Spleen (tissue), 11 donors: ENCODE measurements at regions not wholly inside any gene's neighbourhood (a gene's known extent, or its start where the extent isn't known, plus 50 kb on each side); places are given as distances from the start of the nearest gene placed in this dataset.

Experiments used
- DNase-seq: peaks from one replicate; pipeline ENCODE4 v3.0.0-alpha.2; 2020
- H3K27ac ChIP-seq, 8 donors: fragments of 200-600 bp; sonication (generic) in 7 of 8; 1 replicate in 4 of 8; 2 replicates in 4 of 8; pipeline versions ENCODE4 v1.5.0 to v1.8.0; 2016 to 2021; ENCODE audit warnings: inconsistent platforms in 4 of 8, mild to moderate bottlenecking in 4 of 8, moderate library complexity in 1 of 8
- H3K27me3 ChIP-seq, 7 donors: fragments of 200-600 bp; sonication (generic) in 6 of 7; replicated peaks in 1 of 7; 1 replicate in 4 of 7; 2 replicates in 3 of 7; pipeline versions ENCODE4 v1.5.0 to v1.8.0; 2016 to 2021; ENCODE audit warnings: inconsistent platforms in 3 of 7, mild to moderate bottlenecking in 1 of 7
- H3K36me3 ChIP-seq, 6 donors: fragments of 200-600 bp; sonication (generic) in 5 of 6; 1 replicate in 4 of 6; 2 replicates in 2 of 6; pipeline versions ENCODE4 v1.5.0 to v1.8.0; 2016 to 2021; ENCODE audit warnings: inconsistent platforms in 2 of 6
- H3K4me1 ChIP-seq, 6 donors: fragments of 200-600 bp; sonication (generic) in 5 of 6; 1 replicate in 3 of 6; 2 replicates in 3 of 6; pipeline versions ENCODE4 v1.5.0 to v1.8.0; 2016 to 2021; ENCODE audit warnings: inconsistent platforms in 3 of 6
- H3K4me3 ChIP-seq, 8 donors: fragments of 200-600 bp; sonication (generic) in 7 of 8; 1 replicate in 4 of 8; 2 replicates in 4 of 8; pipeline versions ENCODE4 v1.5.0 to v1.8.0; 2016 to 2021; ENCODE audit warnings: inconsistent platforms in 4 of 8, mild to moderate bottlenecking in 4 of 8, moderate library complexity in 2 of 8
- H3K9me3 ChIP-seq, 8 donors: fragments of 200-600 bp; sonication (generic) in 7 of 8; 1 replicate in 4 of 8; 2 replicates in 4 of 8; pipeline versions ENCODE4 v1.5.0 to v1.8.0; 2016 to 2021; ENCODE audit warnings: inconsistent platforms in 4 of 8
- POLR2A ChIP-seq, 3 donors: fragments of 450-650 bp; IDR thresholded peaks; one replicate each; pipeline ENCODE4 v1.5.1; 2017; ENCODE audit warnings: antibody characterized with exemption in 3 of 3, mild to moderate bottlenecking in 1 of 3
- POLR2AphosphoS5 ChIP-seq, 3 donors: sonication (generic); formaldehyde crosslinking; IDR thresholded peaks; one replicate each; pipeline ENCODE4 v1.5.1; 2017; ENCODE audit warnings: antibody characterized with exemption in 3 of 3
- WGBS, 5 donors: extraction: QIAGEN DNeasy Blood & Tissue Kit in 3 of 5; methylation state at CpG; one replicate each; pipeline versions ENCODE4 v1.1.5 to v1.1.7; 2013 to 2018; 5-methylcytosine and 5-hydroxymethylcytosine counted together
- intact Hi-C: fragments of 100-400 bp; cut with DNase I; formaldehyde crosslinking; loops from one replicate; pipeline ENCODE4 v1.15.0; 2023; ENCODE audit warnings: low total_unique reads
- TF ChIP-seq, protein P1 (sequence below), 11 experiments: fragments of 200-600 bp in 7 of 11; fragments of 450-650 bp in 4 of 11; sonication (generic) in 4 of 11; IDR thresholded peaks in 8 of 11; conservative IDR thresholded peaks in 3 of 11; 1 replicate in 7 of 11; 2 replicates in 4 of 11; pipeline versions ENCODE4 v1.4.0 to v1.8.0; 2016 to 2021; ENCODE audit warnings: antibody characterized with exemption in 11 of 11, inconsistent platforms in 4 of 11, mild to moderate bottlenecking in 1 of 11
- donor health status: healthy with polysubstance abuse.
- donor health status: DM: no; HTN: no; CAD: no; lungs with moderate emphysema.
- donor health status: DM: no; HTN: no; CAD: no.
- donor health status: Bipolar disorder and iron deficiency.
- donor health status: healthy.
- donor health status: DM: no; HTN: no; CAD: no.
- donor health status: DM: yes; HTN: yes; CAD: no.

- Histone ChIP-seq H3K27ac (no peak overlapping the region), H3K4me3 (no peak overlapping the region), H3K36me3 (no peaks in the 10 kb centered on the region), H3K4me1 (peaks cover 0 to 6% (median 0%) of the 10 kb centered on the region in 6 donors), H3K27me3 (peaks cover 0 to 51% (median 5%) of the 10 kb centered on the region in 7 donors), H3K9me3 (no peaks in the 10 kb centered on the region)
- no peak for DNase-seq
- intact Hi-C loops = no loop called here
- TF ChIP-seq POLR2A (IDR thresholded peaks at IDR 0.05) = no peak
- no peak for TF ChIP-seq POLR2AphosphoS5 (IDR thresholded peaks at IDR 0.05)
- TF ChIP-seq, protein P1, sequence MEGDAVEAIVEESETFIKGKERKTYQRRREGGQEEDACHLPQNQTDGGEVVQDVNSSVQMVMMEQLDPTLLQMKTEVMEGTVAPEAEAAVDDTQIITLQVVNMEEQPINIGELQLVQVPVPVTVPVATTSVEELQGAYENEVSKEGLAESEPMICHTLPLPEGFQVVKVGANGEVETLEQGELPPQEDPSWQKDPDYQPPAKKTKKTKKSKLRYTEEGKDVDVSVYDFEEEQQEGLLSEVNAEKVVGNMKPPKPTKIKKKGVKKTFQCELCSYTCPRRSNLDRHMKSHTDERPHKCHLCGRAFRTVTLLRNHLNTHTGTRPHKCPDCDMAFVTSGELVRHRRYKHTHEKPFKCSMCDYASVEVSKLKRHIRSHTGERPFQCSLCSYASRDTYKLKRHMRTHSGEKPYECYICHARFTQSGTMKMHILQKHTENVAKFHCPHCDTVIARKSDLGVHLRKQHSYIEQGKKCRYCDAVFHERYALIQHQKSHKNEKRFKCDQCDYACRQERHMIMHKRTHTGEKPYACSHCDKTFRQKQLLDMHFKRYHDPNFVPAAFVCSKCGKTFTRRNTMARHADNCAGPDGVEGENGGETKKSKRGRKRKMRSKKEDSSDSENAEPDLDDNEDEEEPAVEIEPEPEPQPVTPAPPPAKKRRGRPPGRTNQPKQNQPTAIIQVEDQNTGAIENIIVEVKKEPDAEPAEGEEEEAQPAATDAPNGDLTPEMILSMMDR (IDR thresholded peaks at IDR 0.05 in 8 of 11, conservative IDR thresholded peaks at IDR 0.05 in 3 of 11) = no peak
- 14 to 22% (median 16%) methylated on average over 7 of the region's 7 CpGs for WGBS, 5 donors
Measured at GRCh38 chr22:27298332-27298731, 503.2 kb downstream of the MN1 start.

DNA sequence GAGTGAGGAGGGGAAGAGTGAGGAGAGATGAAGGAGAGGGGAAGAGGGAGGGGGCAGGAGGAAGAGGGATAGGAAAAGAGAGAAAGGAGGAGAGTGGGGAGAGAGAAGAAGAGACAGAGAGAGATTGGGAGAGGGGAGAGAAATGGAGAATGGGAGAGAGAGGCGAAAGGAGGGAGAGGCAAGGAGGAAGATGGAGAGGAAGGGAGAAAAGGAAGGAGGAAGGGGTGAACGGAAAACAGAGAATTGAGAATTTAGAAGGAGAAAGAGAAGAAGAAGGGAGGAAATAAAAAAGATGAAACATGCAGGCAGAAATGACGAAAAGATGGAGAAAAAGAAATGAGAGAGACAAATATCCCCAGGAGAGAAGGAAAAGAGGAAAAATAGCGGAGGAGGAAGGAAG lies 502.8 kb downstream of the MN1 start:
- H3K4me3 ChIP-seq = no peak overlapping the region
- H3K4me1 ChIP-seq = peaks cover 0 to 6% (median 0%) of the 10 kb centered on the region in 6 donors
- no peak overlapping the region for H3K27ac ChIP-seq
- no peak for DNase-seq
- no peaks in the 10 kb centered on the region for H3K36me3 ChIP-seq
- peaks cover 0 to 51% (median 5%) of the 10 kb centered on the region in 7 donors for H3K27me3 ChIP-seq
- 24 to 44% (median 28%) methylated on average over 4 of the region's 4 CpGs for WGBS, 5 donors
- no peak for TF ChIP-seq POLR2A (IDR thresholded peaks at IDR 0.05)
- TF ChIP-seq, protein P1 (IDR thresholded peaks at IDR 0.05 in 8 of 11, conservative IDR thresholded peaks at IDR 0.05 in 3 of 11) = no peak
- no peak for TF ChIP-seq POLR2AphosphoS5 (IDR thresholded peaks at IDR 0.05)
- intact Hi-C loops = no loop called here
- no peaks in the 10 kb centered on the region for H3K9me3 ChIP-seq

DNA sequence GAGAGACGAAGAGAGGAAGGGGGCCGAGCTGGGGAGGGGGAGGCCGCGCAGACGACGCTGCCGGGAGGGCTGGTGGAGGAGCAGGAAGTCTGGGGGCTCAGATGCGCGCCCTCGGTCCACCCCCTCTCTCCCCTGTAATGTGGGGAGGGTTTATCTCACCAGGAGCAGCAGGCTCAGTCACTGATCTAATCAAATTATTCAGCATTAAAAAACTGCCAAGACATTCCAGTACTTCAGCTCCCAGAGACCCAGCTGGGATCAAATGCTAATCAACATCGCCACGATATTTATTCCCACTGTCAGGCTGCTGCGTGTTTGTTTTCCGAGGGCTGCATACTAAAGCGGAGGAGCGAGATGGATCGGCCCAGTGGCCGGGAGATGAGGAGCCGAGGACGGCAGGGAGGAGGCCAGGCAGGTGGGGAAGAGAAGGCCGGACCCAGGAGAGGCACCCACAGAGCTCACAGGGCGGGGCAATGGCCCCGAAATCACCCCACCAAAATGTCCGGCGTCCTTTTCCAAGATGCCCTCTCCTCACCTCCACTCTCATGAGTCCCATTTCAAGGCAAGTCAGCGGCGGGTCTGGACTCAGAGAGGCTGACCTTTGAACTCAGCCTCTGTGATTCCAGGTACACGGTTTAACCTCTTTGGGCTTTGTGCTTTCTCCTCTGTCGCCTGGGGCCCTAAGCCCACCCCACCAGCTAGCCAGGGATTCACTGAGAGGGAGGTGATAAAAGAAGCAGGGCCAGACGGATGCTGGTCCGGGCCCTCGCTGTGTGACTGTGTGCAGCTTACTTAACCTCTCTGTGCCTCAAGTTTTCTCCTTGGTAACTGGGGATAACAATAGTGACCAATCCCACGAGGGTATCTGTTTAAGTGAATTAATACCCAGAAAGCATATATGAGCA lies 502.1 kb downstream of the MN1 start:
- Histone ChIP-seq H3K27me3 (peaks cover 0 to 51% (median 5%) of the 10 kb centered on the region in 7 donors), H3K9me3 (no peaks in the 10 kb centered on the region), H3K4me3 (no peak overlapping the region), H3K36me3 (no peaks in the 10 kb centered on the region), H3K4me1 (peaks cover 0 to 6% (median 0%) of the 10 kb centered on the region in 6 donors), H3K27ac (no peak overlapping the region)
- no peak for DNase-seq
- TF ChIP-seq POLR2A (IDR thresholded peaks at IDR 0.05) = no peak
- TF ChIP-seq, protein P1 (IDR thresholded peaks at IDR 0.05 in 8 of 11, conservative IDR thresholded peaks at IDR 0.05 in 3 of 11) = no peak
- no peak for TF ChIP-seq POLR2AphosphoS5 (IDR thresholded peaks at IDR 0.05)
- 46 to 55% (median 49%) methylated on average over 33 of the region's 33 CpGs for WGBS, 5 donors
- intact Hi-C loops = no loop called here

GRCh38 chr22:27300536-27301285 lies 500.8 kb downstream of the MN1 start:
- Histone ChIP-seq H3K4me3 (no peak overlapping the region), H3K27me3 (peaks cover 0 to 50% (median 5%) of the 10 kb centered on the region in 7 donors), H3K36me3 (no peaks in the 10 kb centered on the region), H3K9me3 (no peaks in the 10 kb centered on the region), H3K27ac (no peak overlapping the region), H3K4me1 (peaks cover 0 to 6% (median 0%) of the 10 kb centered on the region in 6 donors)
- intact Hi-C loops = no loop called here
- TF ChIP-seq, protein P1 (IDR thresholded peaks at IDR 0.05 in 8 of 11, conservative IDR thresholded peaks at IDR 0.05 in 3 of 11) = no peak
- TF ChIP-seq POLR2A (IDR thresholded peaks at IDR 0.05) (no peak), POLR2AphosphoS5 (IDR thresholded peaks at IDR 0.05) (no peak)
- 80 to 96% (median 87%) methylated on average over 16 of the region's 16 CpGs for WGBS, 5 donors
- DNase-seq = no peak
